ENCODE measurements at regions not wholly inside any gene's neighbourhood (a gene's known extent, or its start where the extent isn't known, plus 50 kb on each side); places are given as distances from the start of the nearest gene placed in this dataset.

DNA sequence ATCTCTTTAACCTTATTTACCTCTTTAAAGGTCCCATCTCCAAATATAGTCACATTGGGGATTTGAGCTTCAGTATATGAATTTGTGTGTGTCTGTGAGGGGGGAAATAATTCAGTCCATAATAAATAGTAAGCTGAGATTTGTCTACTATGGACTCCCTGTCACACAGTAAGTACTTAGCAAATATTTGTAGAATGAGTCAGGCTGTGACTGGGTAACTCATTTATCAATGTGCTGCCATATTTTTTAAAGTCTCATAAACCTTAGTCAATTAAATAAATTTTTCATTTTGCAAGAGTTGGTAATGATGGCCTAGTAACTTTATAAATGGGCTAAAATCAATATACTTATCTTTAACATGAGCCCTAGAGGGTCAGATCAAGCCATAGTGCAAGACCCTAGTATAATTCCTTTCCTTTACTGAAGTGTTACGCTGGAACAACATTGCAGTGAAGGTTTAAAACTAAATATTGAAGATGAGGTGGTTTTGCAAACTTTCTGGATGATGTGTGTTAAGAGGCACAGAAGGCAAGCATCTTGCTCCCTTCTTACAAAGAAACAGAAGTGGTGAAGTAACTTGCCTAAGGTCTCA, 305.1 kb downstream of the KCNRG start:
- TF ChIP-seq, protein P1, sequence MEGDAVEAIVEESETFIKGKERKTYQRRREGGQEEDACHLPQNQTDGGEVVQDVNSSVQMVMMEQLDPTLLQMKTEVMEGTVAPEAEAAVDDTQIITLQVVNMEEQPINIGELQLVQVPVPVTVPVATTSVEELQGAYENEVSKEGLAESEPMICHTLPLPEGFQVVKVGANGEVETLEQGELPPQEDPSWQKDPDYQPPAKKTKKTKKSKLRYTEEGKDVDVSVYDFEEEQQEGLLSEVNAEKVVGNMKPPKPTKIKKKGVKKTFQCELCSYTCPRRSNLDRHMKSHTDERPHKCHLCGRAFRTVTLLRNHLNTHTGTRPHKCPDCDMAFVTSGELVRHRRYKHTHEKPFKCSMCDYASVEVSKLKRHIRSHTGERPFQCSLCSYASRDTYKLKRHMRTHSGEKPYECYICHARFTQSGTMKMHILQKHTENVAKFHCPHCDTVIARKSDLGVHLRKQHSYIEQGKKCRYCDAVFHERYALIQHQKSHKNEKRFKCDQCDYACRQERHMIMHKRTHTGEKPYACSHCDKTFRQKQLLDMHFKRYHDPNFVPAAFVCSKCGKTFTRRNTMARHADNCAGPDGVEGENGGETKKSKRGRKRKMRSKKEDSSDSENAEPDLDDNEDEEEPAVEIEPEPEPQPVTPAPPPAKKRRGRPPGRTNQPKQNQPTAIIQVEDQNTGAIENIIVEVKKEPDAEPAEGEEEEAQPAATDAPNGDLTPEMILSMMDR (IDR thresholded peaks at IDR 0.05): no peak
- no peak for TF ChIP-seq POLR2A (IDR thresholded peaks at IDR 0.05)
